Neural crest cell (in vitro differentiated cells): ENCODE measurements at regions not wholly inside any gene's neighbourhood (a gene's known extent, or its start where the extent isn't known, plus 50 kb on each side); places are given as distances from the start of the nearest gene placed in this dataset.

Source experiments
- DNase-seq: peaks from one replicate; pipeline ENCODE4 v3.0.0; 2021; ENCODE audit warnings: low read depth, mixed read lengths, low spot score
- H3K27ac Mint-ChIP-seq: one replicate; pipeline ENCODE4 v1.8.0; 2021; ENCODE audit warnings: mild to moderate bottlenecking, mixed read lengths; ENCODE audit not compliant: unreplicated experiment
- H3K27me3 Mint-ChIP-seq: 2 replicates; pipeline ENCODE4 v1.8.0; 2021; ENCODE audit warnings: low read depth, mild to moderate bottlenecking, mixed read lengths
- H3K36me3 Mint-ChIP-seq: 2 replicates; pipeline ENCODE4 v1.8.0; 2021; ENCODE audit warnings: low read depth, mild to moderate bottlenecking, mixed read lengths
- H3K4me1 Mint-ChIP-seq: 2 replicates; pipeline ENCODE4 v1.8.0; 2021; ENCODE audit warnings: mixed read lengths
- H3K4me3 Mint-ChIP-seq: one replicate; pipeline ENCODE4 v1.8.0; 2021; ENCODE audit warnings: mild to moderate bottlenecking, mixed read lengths
- H3K9me3 Mint-ChIP-seq: 2 replicates; pipeline ENCODE4 v1.8.0; 2021; ENCODE audit warnings: mixed read lengths
- CTCF ChIP-seq: fragments of 200-600 bp; sonication (generic); conservative IDR thresholded peaks from 2 replicates; pipeline ENCODE4 v1.5.0; 2021; ENCODE audit warnings: antibody characterized with exemption, mild to moderate bottlenecking

GRCh38 chr1:29496701-29497100 lies 260.4 kb downstream of the PTPRU start:
- TF ChIP-seq CTCF = no peak
- peaks cover 2% of the 10 kb centered on the region for H3K27me3 Mint-ChIP-seq
- H3K36me3 Mint-ChIP-seq = no peaks in the 10 kb centered on the region
- no peak overlapping the region for H3K4me3 Mint-ChIP-seq
- peaks cover 9% of the 10 kb centered on the region for H3K4me1 Mint-ChIP-seq
- no peak for DNase-seq
- no peak overlapping the region for H3K27ac Mint-ChIP-seq
- H3K9me3 Mint-ChIP-seq = peaks cover 5% of the 10 kb centered on the region

- no peak for TF ChIP-seq CTCF
- no peak overlapping the region for H3K4me3 Mint-ChIP-seq
Measured at GRCh38 chr1:29490204-29490934, 254.0 kb downstream of the PTPRU start.

GRCh38 chr1:29489471-29489870 lies 253.1 kb downstream of the PTPRU start:
- Mint-ChIP-seq H3K27ac (no peak overlapping the region), H3K4me3 (no peak overlapping the region), H3K36me3 (no peaks in the 10 kb centered on the region), H3K9me3 (peaks cover 2% of the 10 kb centered on the region), H3K4me1 (peaks cover 4% of the 10 kb centered on the region), H3K27me3 (peaks cover 2% of the 10 kb centered on the region)
- no peak for DNase-seq
- TF ChIP-seq CTCF = no peak

More at GRCh38 chr1:29490204-29490934, 254.0 kb downstream of the PTPRU start:
- H3K27ac Mint-ChIP-seq = no peak overlapping the region
- H3K27me3 Mint-ChIP-seq = peaks cover 2% of the 10 kb centered on the region
- DNase-seq = no peak
- peaks cover 4% of the 10 kb centered on the region for H3K4me1 Mint-ChIP-seq
- no peaks in the 10 kb centered on the region for H3K36me3 Mint-ChIP-seq
- peaks cover 5% of the 10 kb centered on the region for H3K9me3 Mint-ChIP-seq

GRCh38 chr1:29488794-29489311 lies 252.5 kb downstream of the PTPRU start:
- H3K4me3 Mint-ChIP-seq = no peak overlapping the region
- H3K27ac Mint-ChIP-seq = no peak overlapping the region
- DNase-seq = no peak
- no peaks in the 10 kb centered on the region for H3K36me3 Mint-ChIP-seq
- TF ChIP-seq CTCF = no peak
- peaks cover 2% of the 10 kb centered on the region for H3K27me3 Mint-ChIP-seq
- H3K4me1 Mint-ChIP-seq = peaks cover 4% of the 10 kb centered on the region
- no peaks in the 10 kb centered on the region for H3K9me3 Mint-ChIP-seq

GRCh38 chr1:29488086-29488793 lies 251.9 kb downstream of the PTPRU start:
- Mint-ChIP-seq H3K27ac (no peak overlapping the region), H3K9me3 (no peaks in the 10 kb centered on the region), H3K4me3 (no peak overlapping the region), H3K36me3 (no peaks in the 10 kb centered on the region), H3K27me3 (peaks cover 4% of the 10 kb centered on the region), H3K4me1 (peaks cover 4% of the 10 kb centered on the region)
- no peak for TF ChIP-seq CTCF
- DNase-seq = no peak
